Neural progenitor cell (in vitro differentiated cells): ENCODE measurements at regions not wholly inside any gene's neighbourhood (a gene's known extent, or its start where the extent isn't known, plus 50 kb on each side); places are given as distances from the start of the nearest gene placed in this dataset.
A peak's percentile ranks its signal among the peaks of the same experiment; 100 is the strongest.

Experiments used
- DNase-seq: peaks from one replicate; pipeline ENCODE4 v3.0.0-alpha.2; 2016; ENCODE audit warnings: low spot score
- H2AFZ ChIP-seq: fragments of 200-600 bp; sonication (generic); replicated peaks from 2 replicates; pipeline ENCODE4 v1.6.1; 2016; ENCODE audit warnings: antibody characterized with exemption
- H3F3A ChIP-seq: fragments of 200-600 bp; sonication (generic); 2 replicates; pipeline ENCODE4 v1.6.1; 2016; ENCODE audit warnings: antibody characterized with exemption, low read depth
- H3K27ac ChIP-seq: fragments of 200-600 bp; sonication (generic); 2 replicates; pipeline ENCODE4 v1.5.1; 2016; ENCODE audit warnings: mild to moderate bottlenecking
- H3K27me3 ChIP-seq: fragments of 200-600 bp; sonication (generic); 2 replicates; pipeline ENCODE4 v1.6.1; 2016; ENCODE audit warnings: mild to moderate bottlenecking, moderate library complexity
- H3K36me3 ChIP-seq: fragments of 200-600 bp; sonication (generic); 2 replicates; pipeline ENCODE4 v1.5.1; 2016
- H3K4me1 ChIP-seq: fragments of 200-600 bp; sonication (generic); 2 replicates; pipeline ENCODE4 v1.6.1; 2016; ENCODE audit warnings: mixed run types
- H3K4me2 ChIP-seq: fragments of 200-600 bp; sonication (generic); 2 replicates; pipeline ENCODE4 v1.6.1; 2016
- H3K4me3 ChIP-seq: fragments of 200-600 bp; sonication (generic); 2 replicates; pipeline ENCODE4 v1.5.1; 2016
- H3K79me2 ChIP-seq: fragments of 200-600 bp; sonication (generic); 2 replicates; pipeline ENCODE4 v1.6.1; 2016; ENCODE audit warnings: low read depth
- H3K9ac ChIP-seq: fragments of 200-600 bp; sonication (generic); 2 replicates; pipeline ENCODE4 v1.6.1; 2016
- H3K9me3 ChIP-seq: fragments of 200-600 bp; sonication (generic); 2 replicates; pipeline ENCODE4 v1.5.1; 2016; ENCODE audit warnings: low read depth
- H4K20me1 ChIP-seq: fragments of 200-600 bp; sonication (generic); 2 replicates; pipeline ENCODE4 v1.6.1; 2016; ENCODE audit warnings: low read depth
- H3K27ac Mint-ChIP-seq: 3 replicates; pipeline ENCODE4 v1.8.0; 2021; ENCODE audit warnings: mixed read lengths
- H3K27me3 Mint-ChIP-seq: 2 replicates; pipeline ENCODE4 v1.8.0; 2022; ENCODE audit warnings: low read depth, mild to moderate bottlenecking, inconsistent platforms, moderate library complexity, mixed read lengths; ENCODE audit not compliant: insufficient read depth
- H3K36me3 Mint-ChIP-seq: 3 replicates; pipeline ENCODE4 v1.8.0; 2021; ENCODE audit warnings: mixed read lengths
- H3K4me1 Mint-ChIP-seq: 3 replicates; pipeline ENCODE4 v1.8.0; 2021; ENCODE audit warnings: mixed read lengths
- H3K4me3 Mint-ChIP-seq: 3 replicates; pipeline ENCODE4 v1.8.0; 2021; ENCODE audit warnings: mild to moderate bottlenecking, moderate library complexity, mixed read lengths
- H3K9me3 Mint-ChIP-seq: 3 replicates; pipeline ENCODE4 v1.8.0; 2020; ENCODE audit warnings: mixed read lengths
- EZH2 ChIP-seq: fragments of 200-600 bp; sonication (generic); IDR thresholded peaks from 2 replicates; pipeline ENCODE4 v1.6.1; 2017; ENCODE audit warnings: antibody characterized with exemption, mild to moderate bottlenecking, moderate library complexity
- EZH2phosphoT487 ChIP-seq: fragments of 200-600 bp; sonication (generic); IDR thresholded peaks from 2 replicates; pipeline ENCODE4 v1.6.1; 2017; ENCODE audit warnings: antibody characterized with exemption
- TF ChIP-seq, protein P1 (sequence below): fragments of 200-600 bp; sonication (generic); IDR thresholded peaks from 2 replicates; pipeline ENCODE4 v1.5.1; 2017; ENCODE audit warnings: antibody characterized with exemption, mild to moderate bottlenecking

GRCh38 chr2:235421618-235422017 lies 72.2 kb upstream of the AGAP1 start:
- TF ChIP-seq, protein P1, sequence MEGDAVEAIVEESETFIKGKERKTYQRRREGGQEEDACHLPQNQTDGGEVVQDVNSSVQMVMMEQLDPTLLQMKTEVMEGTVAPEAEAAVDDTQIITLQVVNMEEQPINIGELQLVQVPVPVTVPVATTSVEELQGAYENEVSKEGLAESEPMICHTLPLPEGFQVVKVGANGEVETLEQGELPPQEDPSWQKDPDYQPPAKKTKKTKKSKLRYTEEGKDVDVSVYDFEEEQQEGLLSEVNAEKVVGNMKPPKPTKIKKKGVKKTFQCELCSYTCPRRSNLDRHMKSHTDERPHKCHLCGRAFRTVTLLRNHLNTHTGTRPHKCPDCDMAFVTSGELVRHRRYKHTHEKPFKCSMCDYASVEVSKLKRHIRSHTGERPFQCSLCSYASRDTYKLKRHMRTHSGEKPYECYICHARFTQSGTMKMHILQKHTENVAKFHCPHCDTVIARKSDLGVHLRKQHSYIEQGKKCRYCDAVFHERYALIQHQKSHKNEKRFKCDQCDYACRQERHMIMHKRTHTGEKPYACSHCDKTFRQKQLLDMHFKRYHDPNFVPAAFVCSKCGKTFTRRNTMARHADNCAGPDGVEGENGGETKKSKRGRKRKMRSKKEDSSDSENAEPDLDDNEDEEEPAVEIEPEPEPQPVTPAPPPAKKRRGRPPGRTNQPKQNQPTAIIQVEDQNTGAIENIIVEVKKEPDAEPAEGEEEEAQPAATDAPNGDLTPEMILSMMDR, result no peak
- TF ChIP-seq EZH2phosphoT487 (no peak), EZH2 (no peak)
- H3K9ac ChIP-seq, result no peak overlapping the region
- no peak for DNase-seq
- no peak overlapping the region for H3K27ac ChIP-seq
- Mint-ChIP-seq H3K9me3 (peaks cover 15% of the 10 kb centered on the region), H3K4me1 (peaks cover 17% of the 10 kb centered on the region), H3K4me3 (no peak overlapping the region), H3K36me3 (no peaks in the 10 kb centered on the region), H3K27me3 (peaks cover 4% of the 10 kb centered on the region), H3K27ac (peak overlapping the region; percentile 27)
- H4K20me1 ChIP-seq, result no peaks in the 10 kb centered on the region
- no peak overlapping the region for H3K4me2 ChIP-seq
- H2AFZ ChIP-seq, result no peak overlapping the region
- H3K9me3 ChIP-seq, result no peaks in the 10 kb centered on the region
- H3K4me3 ChIP-seq, result no peak overlapping the region
- H3F3A ChIP-seq, result no peaks in the 10 kb centered on the region
- no peaks in the 10 kb centered on the region for H3K79me2 ChIP-seq
- H3K36me3 ChIP-seq, result no peaks in the 10 kb centered on the region
- H3K4me1 ChIP-seq, result no peaks in the 10 kb centered on the region
- no peaks in the 10 kb centered on the region for H3K27me3 ChIP-seq

DNA sequence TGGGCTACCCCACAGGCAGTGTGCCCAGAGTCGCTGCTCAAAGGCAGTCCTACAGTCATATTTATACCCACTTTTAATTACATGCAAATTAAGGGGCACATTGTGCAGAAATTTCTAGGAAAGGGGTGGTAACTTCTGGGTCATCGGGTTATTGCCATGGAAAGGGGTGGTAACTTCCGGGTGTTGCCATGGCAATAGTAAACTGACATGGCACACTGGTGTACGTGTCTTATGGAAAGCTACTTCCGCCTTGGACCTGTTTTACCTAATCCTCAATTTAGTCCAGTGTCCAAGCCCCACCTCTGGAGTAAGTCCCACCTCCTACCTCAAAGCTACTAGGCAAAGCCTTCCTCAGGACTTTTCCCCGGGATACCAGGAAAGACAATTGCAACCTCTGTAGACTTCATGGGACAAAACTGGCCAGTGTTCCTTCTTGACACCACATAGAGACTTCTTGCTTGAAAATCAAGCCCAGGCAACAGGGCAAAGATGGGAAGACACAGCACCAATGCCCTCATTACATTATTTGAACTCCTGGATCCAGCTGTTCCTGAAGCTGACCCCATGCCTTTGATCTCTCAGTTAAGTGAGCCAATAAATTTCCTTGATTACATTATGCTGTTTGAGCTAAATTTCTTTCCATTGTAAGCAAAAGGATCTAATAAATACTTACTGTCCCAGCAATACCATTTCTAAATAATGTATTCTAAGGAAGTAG lies 63.3 kb upstream of the AGAP1 start:
- no peaks in the 10 kb centered on the region for H3K9me3 ChIP-seq
- no peak overlapping the region for H2AFZ ChIP-seq
- H3K9me3 Mint-ChIP-seq, result peaks cover 12% of the 10 kb centered on the region
- H3F3A ChIP-seq, result no peaks in the 10 kb centered on the region
- no peak for DNase-seq
- H3K9ac ChIP-seq, result no peak overlapping the region
- H3K27me3 Mint-ChIP-seq, result no peaks in the 10 kb centered on the region
- H4K20me1 ChIP-seq, result no peaks in the 10 kb centered on the region
- H3K27ac Mint-ChIP-seq, result no peak overlapping the region
- TF ChIP-seq, protein P1, result no peak
- no peak for TF ChIP-seq EZH2
- no peak for TF ChIP-seq EZH2phosphoT487
- H3K27ac ChIP-seq, result no peak overlapping the region
- no peak overlapping the region for H3K4me2 ChIP-seq
- no peaks in the 10 kb centered on the region for H3K36me3 ChIP-seq
- no peak overlapping the region for H3K4me3 Mint-ChIP-seq
- no peaks in the 10 kb centered on the region for H3K4me1 Mint-ChIP-seq
- H3K4me3 ChIP-seq, result no peak overlapping the region
- no peaks in the 10 kb centered on the region for H3K27me3 ChIP-seq
- no peaks in the 10 kb centered on the region for H3K79me2 ChIP-seq
- no peaks in the 10 kb centered on the region for H3K4me1 ChIP-seq
- no peaks in the 10 kb centered on the region for H3K36me3 Mint-ChIP-seq

GRCh38 chr2:235432741-235433520 lies 60.9 kb upstream of the AGAP1 start:
- no peak overlapping the region for H2AFZ ChIP-seq
- H3K9me3 ChIP-seq, result no peaks in the 10 kb centered on the region
- TF ChIP-seq, protein P1, result no peak
- TF ChIP-seq EZH2phosphoT487, result no peak
- H3K4me3 ChIP-seq, result no peak overlapping the region
- H3K27ac Mint-ChIP-seq, result no peak overlapping the region
- no peak overlapping the region for H3K27ac ChIP-seq
- H3K36me3 Mint-ChIP-seq, result no peaks in the 10 kb centered on the region
- no peak overlapping the region for H3K9ac ChIP-seq
- no peak for DNase-seq
- no peaks in the 10 kb centered on the region for H3K4me1 Mint-ChIP-seq
- no peaks in the 10 kb centered on the region for H3K4me1 ChIP-seq
- no peaks in the 10 kb centered on the region for H3F3A ChIP-seq
- no peaks in the 10 kb centered on the region for H3K27me3 Mint-ChIP-seq
- H3K27me3 ChIP-seq, result no peaks in the 10 kb centered on the region
- no peaks in the 10 kb centered on the region for H3K79me2 ChIP-seq
- no peak overlapping the region for H3K4me3 Mint-ChIP-seq
- no peak overlapping the region for H3K4me2 ChIP-seq
- no peaks in the 10 kb centered on the region for H4K20me1 ChIP-seq
- H3K36me3 ChIP-seq, result no peaks in the 10 kb centered on the region
- peaks cover 12% of the 10 kb centered on the region for H3K9me3 Mint-ChIP-seq
